Thyroid gland (tissue), 4 donors: ENCODE measurements at regions not wholly inside any gene's neighbourhood (a gene's known extent, or its start where the extent isn't known, plus 50 kb on each side); places are given as distances from the start of the nearest gene placed in this dataset.

Experiments used
- DNase-seq, 2 donors: peaks; one replicate each; pipeline ENCODE4 v3.0.0-alpha.2; 2019
- H3K27ac ChIP-seq, 3 donors: fragments of 200-600 bp; sonication (generic); 1 replicate in 2 of 3; 2 replicates in 1 of 3; pipeline ENCODE4 v1.5.1; 2016 to 2019; ENCODE audit warnings: mild to moderate bottlenecking in 1 of 3, moderate library complexity in 1 of 3
- H3K27me3 ChIP-seq: fragments of 200-600 bp; sonication (generic); one replicate; pipeline ENCODE4 v1.5.1; 2019
- H3K36me3 ChIP-seq, 2 donors: fragments of 200-600 bp; sonication (generic); one replicate each; pipeline ENCODE4 v1.5.1; 2016 to 2019
- H3K4me1 ChIP-seq, 2 donors: fragments of 200-600 bp; sonication (generic); one replicate each; pipeline ENCODE4 v1.5.1; 2017 to 2019
- H3K4me3 ChIP-seq, 3 donors: fragments of 200-600 bp; sonication (generic); replicated peaks in 1 of 3; 1 replicate in 2 of 3; 2 replicates in 1 of 3; pipeline ENCODE4 v1.5.1; 2016; ENCODE audit warnings: mild to moderate bottlenecking in 1 of 3
- H3K9me3 ChIP-seq: fragments of 200-600 bp; sonication (generic); one replicate; pipeline ENCODE4 v1.5.1; 2017
- CTCF ChIP-seq, 6 experiments: fragments of 200-600 bp in 3 of 6; fragments of 450-650 bp in 3 of 6; sonication (generic) in 3 of 6; IDR thresholded peaks; one replicate each; pipeline ENCODE4 v1.5.1; 2016 to 2019; ENCODE audit warnings: antibody characterized with exemption in 6 of 6, mild to moderate bottlenecking in 2 of 6, inconsistent platforms in 1 of 6, moderate library complexity in 1 of 6
- POLR2A ChIP-seq, 2 donors: fragments of 450-650 bp; IDR thresholded peaks; one replicate each; pipeline ENCODE4 v1.6.1; 2017; ENCODE audit warnings: antibody characterized with exemption in 2 of 2, mild to moderate bottlenecking in 2 of 2, moderate library complexity in 1 of 2
- WGBS, 2 donors: methylation state at CpG; one replicate each; pipeline ENCODE4 v1.1.5; 2017; 5-methylcytosine and 5-hydroxymethylcytosine counted together
- intact Hi-C: fragments of 100-400 bp; cut with DNase I; formaldehyde crosslinking; loops from one replicate; pipeline ENCODE4 v1.15.1; 2023

- intact Hi-C loops: no loop called here
- no peak for TF ChIP-seq POLR2A (IDR thresholded peaks at IDR 0.05)
- no peak for TF ChIP-seq CTCF (IDR thresholded peaks at IDR 0.05)
- Histone ChIP-seq H3K9me3 (no peaks in the 10 kb centered on the region), H3K27me3 (no peaks in the 10 kb centered on the region), H3K4me3 (no peak overlapping the region), H3K36me3 (no peaks in the 10 kb centered on the region), H3K4me1 (no peaks in the 10 kb centered on the region), H3K27ac (no peak overlapping the region)
- no peak for DNase-seq
- WGBS, 2 donors: 94 to 97% methylated on average over 4 of the region's 4 CpGs
Measured at GRCh38 chr7:13035233-13035632, 347.8 kb downstream of the ARL4A start.

- Histone ChIP-seq H3K36me3 (no peaks in the 10 kb centered on the region), H3K27ac (no peak overlapping the region), H3K4me3 (no peak overlapping the region), H3K27me3 (no peaks in the 10 kb centered on the region), H3K4me1 (no peaks in the 10 kb centered on the region), H3K9me3 (no peaks in the 10 kb centered on the region)
- no peak for DNase-seq
- intact Hi-C loops: no loop called here
- no peak for TF ChIP-seq POLR2A (IDR thresholded peaks at IDR 0.05)
- TF ChIP-seq CTCF (IDR thresholded peaks at IDR 0.05): no peak
Measured at GRCh38 chr7:13036256-13036780, 348.9 kb downstream of the ARL4A start.

- Histone ChIP-seq H3K27me3 (no peaks in the 10 kb centered on the region), H3K27ac (no peak overlapping the region), H3K36me3 (no peaks in the 10 kb centered on the region), H3K4me3 (no peak overlapping the region), H3K4me1 (no peaks in the 10 kb centered on the region), H3K9me3 (no peaks in the 10 kb centered on the region)
- 17 to 47% methylated on average over 1 of the region's 1 CpG for WGBS, 2 donors
- DNase-seq: no peak
- TF ChIP-seq POLR2A (IDR thresholded peaks at IDR 0.05): no peak
- TF ChIP-seq CTCF (IDR thresholded peaks at IDR 0.05): no peak
- intact Hi-C loops: no loop called here
Measured at GRCh38 chr7:13037216-13037615, 349.8 kb downstream of the ARL4A start.

GRCh38 chr7:13041368-13041988 lies 354.0 kb downstream of the ARL4A start:
- intact Hi-C loops: no loop called here
- DNase-seq: no peak
- H3K9me3 ChIP-seq: no peaks in the 10 kb centered on the region
- no peaks in the 10 kb centered on the region for H3K27me3 ChIP-seq
- 92% methylated on average over 13 of the region's 13 CpGs for WGBS, 2 donors
- TF ChIP-seq POLR2A (IDR thresholded peaks at IDR 0.05) (no peak), CTCF (IDR thresholded peaks at IDR 0.05) (no peak)
- no peaks in the 10 kb centered on the region for H3K36me3 ChIP-seq
- no peak overlapping the region for H3K27ac ChIP-seq
- H3K4me1 ChIP-seq: no peaks in the 10 kb centered on the region
- no peak overlapping the region for H3K4me3 ChIP-seq

GRCh38 chr7:13042605-13043236 lies 355.3 kb downstream of the ARL4A start:
- intact Hi-C loops: no loop called here
- no peak overlapping the region for H3K27ac ChIP-seq
- H3K4me3 ChIP-seq: no peak overlapping the region
- no peaks in the 10 kb centered on the region for H3K36me3 ChIP-seq
- no peak for DNase-seq
- no peak for TF ChIP-seq CTCF (IDR thresholded peaks at IDR 0.05)
- H3K9me3 ChIP-seq: no peaks in the 10 kb centered on the region
- H3K27me3 ChIP-seq: no peaks in the 10 kb centered on the region
- H3K4me1 ChIP-seq: no peaks in the 10 kb centered on the region
